ENCODE measurements at regions not wholly inside any gene's neighbourhood (a gene's known extent, or its start where the extent isn't known, plus 50 kb on each side); places are given as distances from the start of the nearest gene placed in this dataset.

- ATAC-seq (ENCODE audit: low FRiP score) (no peak), DNase-seq (no peak)
- Histone ChIP-seq H3K4me1 (ENCODE audit: control insufficient read depth in 1 of 2, insufficient read depth in 2 of 2, low read length in 2 of 2) (no peaks in the 10 kb centered on the region), H3K9me3 (ENCODE audit: control insufficient read depth, low read length) (no peaks in the 10 kb centered on the region), H3K36me3 (ENCODE audit: control insufficient read depth in 1 of 2, insufficient read depth in 2 of 2, low read length in 1 of 2) (no peaks in the 10 kb centered on the region), H3K27me3 (ENCODE audit: control insufficient read depth in 1 of 2, insufficient read depth in 2 of 2, low read length in 1 of 2) (no peaks in the 10 kb centered on the region), H3K27ac (ENCODE audit: low read depth in 1 of 2, low read length in 2 of 2) (no peak overlapping the region), H3K4me3 (ENCODE audit: low read length in 2 of 2) (no peak overlapping the region)
- 88 to 90% methylated on average over 11 of the region's 11 CpGs for WGBS, 2 donors
- intact Hi-C loops (cut with DNase I): no loop called here
These were observed 87.1 kb upstream of the KCNA1 start for GRCh38 chr12:4822572-4822971.

GRCh38 chr12:4824380-4824779 is 85.3 kb upstream of the KCNA1 start:
- Histone ChIP-seq H3K27me3 (ENCODE audit: control insufficient read depth in 1 of 2, insufficient read depth in 2 of 2, low read length in 1 of 2) (no peaks in the 10 kb centered on the region), H3K4me1 (ENCODE audit: control insufficient read depth in 1 of 2, insufficient read depth in 2 of 2, low read length in 2 of 2) (no peaks in the 10 kb centered on the region), H3K9me3 (ENCODE audit: control insufficient read depth, low read length) (no peaks in the 10 kb centered on the region), H3K36me3 (ENCODE audit: control insufficient read depth in 1 of 2, insufficient read depth in 2 of 2, low read length in 1 of 2) (no peaks in the 10 kb centered on the region), H3K27ac (ENCODE audit: low read depth in 1 of 2, low read length in 2 of 2) (no peak overlapping the region), H3K4me3 (ENCODE audit: low read length in 2 of 2) (no peak overlapping the region)
- intact Hi-C loops (cut with DNase I): no loop called here
- no peak for DNase-seq
- 87 to 90% methylated on average over 8 of the region's 8 CpGs for WGBS, 2 donors
- ATAC-seq (ENCODE audit: low FRiP score): no peak

- 65 to 70% methylated on average over 4 of the region's 4 CpGs for WGBS, 2 donors
- Histone ChIP-seq H3K4me3 (ENCODE audit: low read length in 2 of 2) (no peak overlapping the region), H3K27me3 (ENCODE audit: control insufficient read depth in 1 of 2, insufficient read depth in 2 of 2, low read length in 1 of 2) (no peaks in the 10 kb centered on the region), H3K4me1 (ENCODE audit: control insufficient read depth in 1 of 2, insufficient read depth in 2 of 2, low read length in 2 of 2) (no peaks in the 10 kb centered on the region), H3K27ac (ENCODE audit: low read depth in 1 of 2, low read length in 2 of 2) (no peak overlapping the region), H3K9me3 (ENCODE audit: control insufficient read depth, low read length) (no peaks in the 10 kb centered on the region), H3K36me3 (ENCODE audit: control insufficient read depth in 1 of 2, insufficient read depth in 2 of 2, low read length in 1 of 2) (no peaks in the 10 kb centered on the region)
- no peak for DNase-seq
- intact Hi-C loops (cut with DNase I): no loop called here
- no peak for ATAC-seq (ENCODE audit: low FRiP score)
These were observed 84.5 kb upstream of the KCNA1 start for GRCh38 chr12:4825011-4825858.

GRCh38 chr12:4826909-4827308 is 82.8 kb upstream of the KCNA1 start:
- no peak overlapping the region for H3K4me3 ChIP-seq (ENCODE audit: low read length in 2 of 2)
- H3K4me1 ChIP-seq (ENCODE audit: control insufficient read depth in 1 of 2, insufficient read depth in 2 of 2, low read length in 2 of 2): no peaks in the 10 kb centered on the region
- WGBS, 2 donors: 56 to 61% methylated on average over 5 of the region's 5 CpGs
- no peaks in the 10 kb centered on the region for H3K9me3 ChIP-seq (ENCODE audit: control insufficient read depth, low read length)
- intact Hi-C loops (cut with DNase I): no loop called here
- H3K27ac ChIP-seq (ENCODE audit: low read depth in 1 of 2, low read length in 2 of 2): no peak overlapping the region
- ATAC-seq (ENCODE audit: low FRiP score): no peak
- no peaks in the 10 kb centered on the region for H3K27me3 ChIP-seq (ENCODE audit: control insufficient read depth in 1 of 2, insufficient read depth in 2 of 2, low read length in 1 of 2)
- no peaks in the 10 kb centered on the region for H3K36me3 ChIP-seq (ENCODE audit: control insufficient read depth in 1 of 2, insufficient read depth in 2 of 2, low read length in 1 of 2)
- no peak for DNase-seq

- H3K27me3 ChIP-seq (ENCODE audit: control insufficient read depth in 1 of 2, insufficient read depth in 2 of 2, low read length in 1 of 2): no peaks in the 10 kb centered on the region
- no peaks in the 10 kb centered on the region for H3K4me1 ChIP-seq (ENCODE audit: control insufficient read depth in 1 of 2, insufficient read depth in 2 of 2, low read length in 2 of 2)
- ATAC-seq (ENCODE audit: low FRiP score) (no peak), DNase-seq (no peak)
- H3K27ac ChIP-seq (ENCODE audit: low read depth in 1 of 2, low read length in 2 of 2): no peak overlapping the region
- H3K4me3 ChIP-seq (ENCODE audit: low read length in 2 of 2): no peak overlapping the region
- peaks cover 2% of the 10 kb centered on the region for H3K9me3 ChIP-seq (ENCODE audit: control insufficient read depth, low read length)
- 54 to 70% methylated on average over 4 of the region's 4 CpGs for WGBS, 2 donors
- H3K36me3 ChIP-seq (ENCODE audit: control insufficient read depth in 1 of 2, insufficient read depth in 2 of 2, low read length in 1 of 2): no peaks in the 10 kb centered on the region
- intact Hi-C loops (cut with DNase I): no loop called here
These were observed 81.5 kb upstream of the KCNA1 start for GRCh38 chr12:4828176-4828575.

- Histone ChIP-seq H3K4me3 (ENCODE audit: low read length in 2 of 2) (no peak overlapping the region), H3K36me3 (ENCODE audit: control insufficient read depth in 1 of 2, insufficient read depth in 2 of 2, low read length in 1 of 2) (no peaks in the 10 kb centered on the region), H3K27me3 (ENCODE audit: control insufficient read depth in 1 of 2, insufficient read depth in 2 of 2, low read length in 1 of 2) (no peaks in the 10 kb centered on the region), H3K27ac (ENCODE audit: low read depth in 1 of 2, low read length in 2 of 2) (no peak overlapping the region), H3K9me3 (ENCODE audit: control insufficient read depth, low read length) (peaks cover 6% of the 10 kb centered on the region), H3K4me1 (ENCODE audit: control insufficient read depth in 1 of 2, insufficient read depth in 2 of 2, low read length in 2 of 2) (no peaks in the 10 kb centered on the region)
- 78 to 80% methylated on average over 7 of the region's 7 CpGs for WGBS, 2 donors
- no peak for DNase-seq
- no peak for ATAC-seq (ENCODE audit: low FRiP score)
- intact Hi-C loops (cut with DNase I): no loop called here
These were observed 80.4 kb upstream of the KCNA1 start for GRCh38 chr12:4829161-4829792.

- Histone ChIP-seq H3K9me3 (ENCODE audit: control insufficient read depth, low read length) (peaks cover 6% of the 10 kb centered on the region), H3K4me1 (ENCODE audit: control insufficient read depth in 1 of 2, insufficient read depth in 2 of 2, low read length in 2 of 2) (no peaks in the 10 kb centered on the region), H3K4me3 (ENCODE audit: low read length in 2 of 2) (no peak overlapping the region), H3K27me3 (ENCODE audit: control insufficient read depth in 1 of 2, insufficient read depth in 2 of 2, low read length in 1 of 2) (no peaks in the 10 kb centered on the region), H3K27ac (ENCODE audit: low read depth in 1 of 2, low read length in 2 of 2) (no peak overlapping the region), H3K36me3 (ENCODE audit: control insufficient read depth in 1 of 2, insufficient read depth in 2 of 2, low read length in 1 of 2) (no peaks in the 10 kb centered on the region)
- ATAC-seq (ENCODE audit: low FRiP score) (no peak), DNase-seq (no peak)
- intact Hi-C loops (cut with DNase I): no loop called here
- WGBS, 2 donors: 37 to 47% methylated on average over 6 of the region's 6 CpGs
These were observed 79.9 kb upstream of the KCNA1 start for GRCh38 chr12:4829793-4830162.

- 66 to 79% methylated on average over 18 of the region's 18 CpGs for WGBS, 2 donors
- intact Hi-C loops (cut with DNase I): no loop called here
- Histone ChIP-seq H3K9me3 (ENCODE audit: control insufficient read depth, low read length) (peaks cover 6% of the 10 kb centered on the region), H3K27ac (ENCODE audit: low read depth in 1 of 2, low read length in 2 of 2) (no peak overlapping the region), H3K4me1 (ENCODE audit: control insufficient read depth in 1 of 2, insufficient read depth in 2 of 2, low read length in 2 of 2) (no peaks in the 10 kb centered on the region), H3K4me3 (ENCODE audit: low read length in 2 of 2) (no peak overlapping the region), H3K27me3 (ENCODE audit: control insufficient read depth in 1 of 2, insufficient read depth in 2 of 2, low read length in 1 of 2) (no peaks in the 10 kb centered on the region), H3K36me3 (ENCODE audit: control insufficient read depth in 1 of 2, insufficient read depth in 2 of 2, low read length in 1 of 2) (no peaks in the 10 kb centered on the region)
- ATAC-seq (ENCODE audit: low FRiP score) (no peak), DNase-seq (no peak)
These were observed 79.0 kb upstream of the KCNA1 start for GRCh38 chr12:4830556-4831210.

GRCh38 chr12:4833053-4833452 is 76.7 kb upstream of the KCNA1 start:
- no peaks in the 10 kb centered on the region for H3K27me3 ChIP-seq (ENCODE audit: control insufficient read depth in 1 of 2, insufficient read depth in 2 of 2, low read length in 1 of 2)
- no peaks in the 10 kb centered on the region for H3K4me1 ChIP-seq (ENCODE audit: control insufficient read depth in 1 of 2, insufficient read depth in 2 of 2, low read length in 2 of 2)
- H3K9me3 ChIP-seq (ENCODE audit: control insufficient read depth, low read length): peaks cover 6% of the 10 kb centered on the region
- intact Hi-C loops (cut with DNase I): no loop called here
- ATAC-seq (ENCODE audit: low FRiP score) (no peak), DNase-seq (no peak)
- no peaks in the 10 kb centered on the region for H3K36me3 ChIP-seq (ENCODE audit: control insufficient read depth in 1 of 2, insufficient read depth in 2 of 2, low read length in 1 of 2)
- H3K27ac ChIP-seq (ENCODE audit: low read depth in 1 of 2, low read length in 2 of 2): no peak overlapping the region
- no peak overlapping the region for H3K4me3 ChIP-seq (ENCODE audit: low read length in 2 of 2)
- 93 to 96% methylated on average over 3 of the region's 3 CpGs for WGBS, 2 donors

Data from aorta (tissue), 5 donors.